AG09319 (cell line): ENCODE measurements at regions not wholly inside any gene's neighbourhood (a gene's known extent, or its start where the extent isn't known, plus 50 kb on each side); places are given as distances from the start of the nearest gene placed in this dataset.

Experiments used
- DNase-seq: peaks from one replicate; pipeline ENCODE4 v3.0.0-alpha.2; 2010; ENCODE audit warnings: low read depth; ENCODE audit errors: extremely low read depth
- CTCF ChIP-seq: IDR thresholded peaks from 2 replicates; pipeline ENCODE4 v1.5.1; 2011; ENCODE audit warnings: low read depth, mild to moderate bottlenecking, inconsistent platforms, low read length, moderate library complexity

- TF ChIP-seq CTCF, result no peak
- no peak for DNase-seq
These were observed 177.7 kb downstream of the RBM46 start for GRCh38 chr4:154958621-154959358.

DNA sequence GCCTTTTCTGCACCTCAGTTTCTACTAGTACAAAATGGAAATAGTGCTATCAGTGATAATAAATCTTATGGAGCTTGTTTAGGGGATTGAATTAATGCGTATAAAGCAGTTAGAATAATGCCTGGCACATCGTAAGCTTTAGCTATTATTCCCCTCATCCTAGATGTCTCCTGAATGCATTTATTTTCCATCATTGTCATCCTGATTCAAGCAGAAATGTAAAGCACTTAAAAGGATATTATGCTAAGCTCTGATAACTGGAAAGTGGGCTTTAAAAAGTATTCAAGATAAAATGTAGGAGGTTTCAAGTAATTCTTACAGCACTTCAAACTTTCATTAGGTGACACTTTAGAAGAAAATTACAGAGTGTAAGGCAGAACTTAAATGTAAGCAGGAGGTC, 178.7 kb downstream of the RBM46 start:
- TF ChIP-seq CTCF, result no peak
- no peak for DNase-seq

DNA sequence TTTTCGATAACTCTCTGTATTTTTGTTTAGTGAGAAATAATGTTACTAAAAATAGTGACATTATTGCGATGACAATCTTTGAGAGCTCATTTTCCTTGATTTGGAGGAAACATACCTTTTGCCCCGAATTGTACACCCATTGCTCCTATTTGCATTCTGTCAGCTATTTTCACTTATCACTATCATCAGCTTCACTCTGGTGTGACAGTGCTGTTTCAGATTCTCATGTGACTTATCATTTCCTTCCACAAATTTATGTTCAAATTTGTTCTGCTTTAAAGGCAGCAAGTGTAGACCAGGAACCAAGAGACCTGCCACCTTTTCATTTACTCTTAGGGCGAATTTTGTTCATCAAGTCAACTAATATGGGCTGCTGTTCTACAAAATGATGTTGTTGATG, 179.4 kb downstream of the RBM46 start:
- no peak for DNase-seq
- no peak for TF ChIP-seq CTCF

GRCh38 chr4:154961263-154961662, 180.2 kb downstream of the RBM46 start:
- DNase-seq, result no peak
- no peak for TF ChIP-seq CTCF

- TF ChIP-seq CTCF, result no peak
- no peak for DNase-seq
These were observed 192.4 kb downstream of the RBM46 start for GRCh38 chr4:154973244-154974035.

DNA sequence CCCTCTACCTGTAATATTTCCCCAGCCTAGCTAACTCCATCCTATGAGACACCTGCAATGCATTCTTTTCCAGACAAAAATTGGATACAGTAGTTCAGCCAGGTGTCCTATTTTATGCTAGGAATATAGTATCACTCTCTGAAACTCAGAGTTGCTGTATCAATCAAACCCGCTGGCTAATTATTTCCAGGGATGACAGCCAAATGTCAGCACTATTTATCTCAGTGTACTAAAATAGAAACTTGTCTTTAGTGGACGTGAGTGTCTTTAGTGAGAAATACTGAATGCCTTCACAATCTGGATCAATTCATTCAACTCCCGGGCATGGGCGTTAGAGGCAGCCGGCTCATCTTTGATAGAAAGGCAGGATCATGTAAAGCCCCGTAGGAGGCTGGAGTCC, 196.2 kb downstream of the RBM46 start:
- no peak for TF ChIP-seq CTCF
- DNase-seq, result no peak
